H1 (cell line): ENCODE measurements at regions not wholly inside any gene's neighbourhood (a gene's known extent, or its start where the extent isn't known, plus 50 kb on each side); places are given as distances from the start of the nearest gene placed in this dataset.

ENCODE experiments used
- CTBP2 ChIP-seq: IDR thresholded peaks from 2 replicates; pipeline ENCODE4 v1.7.0; 2011; ENCODE audit warnings: borderline replicate concordance, mild to moderate bottlenecking, moderate library complexity, mixed read lengths, low read length; ENCODE audit not compliant: insufficient read depth, insufficient read length
- SIRT6 ChIP-seq: IDR thresholded peaks from one replicate; pipeline ENCODE4 v1.7.1; 2012; ENCODE audit warnings: low read length, inconsistent platforms
- SIX5 ChIP-seq: IDR thresholded peaks from 2 replicates; pipeline ENCODE4 v1.6.1; 2011; ENCODE audit warnings: mild to moderate bottlenecking, low read depth, low read length
- SRF ChIP-seq: IDR thresholded peaks from 2 replicates; pipeline ENCODE4 v1.6.1; 2011; ENCODE audit warnings: mild to moderate bottlenecking, low read depth, low read length, moderate library complexity
- TCF12 ChIP-seq: IDR thresholded peaks from 2 replicates; pipeline ENCODE4 v1.6.1; 2011; ENCODE audit warnings: low read depth, mild to moderate bottlenecking, low read length

- TF ChIP-seq SRF (no peak), SIRT6 (no peak), TCF12 (no peak), CTBP2 (no peak), SIX5 (no peak)
Observed at GRCh38 chr4:188691811-188692210, 552.6 kb downstream of the TRIML1 start (continued).
